DMS153 treated with DMSO at 0.1 percent for 48 hours (cell line): ENCODE measurements at regions not wholly inside any gene's neighbourhood (a gene's known extent, or its start where the extent isn't known, plus 50 kb on each side); places are given as distances from the start of the nearest gene placed in this dataset.

Experiments used
- DNase-seq: peaks from one replicate; lab custom pipeline; 2025; ENCODE audit not compliant: unreplicated experiment; lab: John Stamatoyannopoulos, UW

- DNase-seq, result no peak
Observed at GRCh38 chr7:18445483-18445882, 50.1 kb upstream of the HDAC9 start.
